Stimulated activated CD4-positive, alpha-beta T cell treated with anti-CD3 and anti-CD28 coated beads, Interleukin-1b, Interleukin-23, amount 100 ng/mL, for 24 hours (primary cell): ENCODE measurements at regions not wholly inside any gene's neighbourhood (a gene's known extent, or its start where the extent isn't known, plus 50 kb on each side); places are given as distances from the start of the nearest gene placed in this dataset.

ENCODE experiments used
- DNase-seq, 4 experiments: peaks; one replicate each; pipeline ENCODE4 v3.0.0-alpha.2; 2020; ENCODE audit warnings: low read depth in 4 of 4, low spot score in 1 of 4

DNA sequence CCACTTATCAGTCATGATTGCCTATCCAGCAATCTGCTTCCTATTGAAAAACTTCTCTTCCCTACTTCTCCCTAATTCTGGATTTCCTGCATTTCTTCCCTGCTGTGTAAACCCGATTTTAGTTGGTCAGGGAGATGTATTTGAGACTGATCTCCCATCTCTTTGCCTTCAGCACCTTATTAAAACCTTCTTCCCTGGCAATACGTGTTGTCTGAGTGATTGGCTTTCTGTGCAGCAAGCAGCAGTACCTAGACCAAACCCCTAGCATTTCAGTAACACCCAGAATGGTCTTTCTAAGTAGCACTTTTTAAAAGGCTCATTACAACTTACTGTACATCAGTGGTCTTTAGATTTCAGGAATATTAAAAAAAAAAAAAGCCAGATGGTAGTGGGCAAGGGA, 99.1 kb upstream of the PDE10A start:
- no peak for DNase-seq

GRCh38 chr6:165760803-165761185, 97.8 kb upstream of the PDE10A start:
- no peak for DNase-seq

GRCh38 chr6:165760126-165760802, 97.2 kb upstream of the PDE10A start:
- DNase-seq: no peak

DNA sequence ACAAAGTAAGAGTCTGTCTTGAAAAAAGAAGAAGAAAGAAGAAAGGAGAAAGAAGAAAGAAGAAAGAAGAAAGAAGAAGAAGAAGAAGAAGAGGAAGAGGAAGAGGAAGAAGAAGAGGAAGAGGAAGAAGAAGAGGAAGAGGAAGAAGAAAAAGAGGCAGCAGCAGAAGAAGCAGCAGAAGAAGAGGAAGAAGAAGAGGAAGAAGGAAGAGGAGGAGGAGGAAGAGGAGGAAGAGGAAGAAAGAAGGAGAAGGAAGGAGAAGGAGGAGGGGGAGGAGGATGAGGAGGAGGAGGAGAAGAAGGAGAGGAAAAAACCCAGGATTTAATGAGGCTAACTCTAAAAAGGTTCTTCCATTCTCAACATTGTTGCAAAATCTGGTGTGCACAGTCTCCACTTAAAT, 95.4 kb upstream of the PDE10A start:
- DNase-seq: no peak

- no peak for DNase-seq
Measured at GRCh38 chr6:165755583-165755982, 92.5 kb upstream of the PDE10A start.

- DNase-seq: no peak
Measured at GRCh38 chr6:165753506-165753905, 90.5 kb upstream of the PDE10A start.

DNA sequence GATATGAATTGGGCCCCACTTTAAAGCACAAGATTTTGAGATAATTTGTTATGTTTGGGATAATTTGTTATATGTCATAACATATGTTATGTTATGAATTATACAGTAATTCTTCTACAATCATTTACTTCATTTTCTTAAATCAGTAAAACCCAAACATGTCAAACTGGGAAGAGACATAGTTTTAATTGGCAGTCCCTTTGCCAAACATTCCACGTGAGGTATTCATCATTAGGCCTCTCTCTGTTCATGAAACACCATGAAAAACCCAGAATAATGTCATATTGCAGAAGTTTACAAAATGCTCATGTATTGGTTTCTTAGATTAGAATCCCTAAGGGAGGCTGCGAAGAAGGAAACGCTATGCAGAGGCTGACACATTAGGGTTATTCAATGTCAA, 89.4 kb upstream of the PDE10A start:
- DNase-seq: no peak

- DNase-seq: no peak
Measured at GRCh38 chr6:165751486-165751885, 88.4 kb upstream of the PDE10A start.

- DNase-seq: no peak
Measured at GRCh38 chr6:165749163-165749562, 86.1 kb upstream of the PDE10A start.

GRCh38 chr6:165748390-165748789, 85.3 kb upstream of the PDE10A start:
- no peak for DNase-seq

DNA sequence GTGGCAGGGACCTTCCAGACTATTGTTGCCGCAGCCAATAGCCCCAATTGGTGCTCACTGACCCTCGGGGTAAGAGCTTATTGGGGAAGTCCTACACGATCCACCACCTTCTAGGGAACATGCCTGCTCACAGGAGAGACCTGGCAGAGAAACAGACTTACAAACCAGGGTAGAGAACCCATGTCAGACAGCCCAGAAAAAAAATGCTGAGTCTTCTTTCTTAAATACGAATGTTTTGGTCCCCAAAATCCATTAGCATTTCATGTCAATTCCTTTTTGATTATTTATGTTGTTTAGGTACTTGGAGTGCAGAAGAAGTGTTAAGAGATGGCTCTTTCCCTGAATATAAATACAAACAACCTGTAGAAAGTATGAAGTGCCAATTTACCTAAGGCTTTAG, 84.9 kb upstream of the PDE10A start:
- no peak for DNase-seq

- DNase-seq: no peak
Measured at GRCh38 chr6:165746331-165746730, 83.3 kb upstream of the PDE10A start.

GRCh38 chr6:165745492-165745891, 82.5 kb upstream of the PDE10A start:
- no peak for DNase-seq

DNA sequence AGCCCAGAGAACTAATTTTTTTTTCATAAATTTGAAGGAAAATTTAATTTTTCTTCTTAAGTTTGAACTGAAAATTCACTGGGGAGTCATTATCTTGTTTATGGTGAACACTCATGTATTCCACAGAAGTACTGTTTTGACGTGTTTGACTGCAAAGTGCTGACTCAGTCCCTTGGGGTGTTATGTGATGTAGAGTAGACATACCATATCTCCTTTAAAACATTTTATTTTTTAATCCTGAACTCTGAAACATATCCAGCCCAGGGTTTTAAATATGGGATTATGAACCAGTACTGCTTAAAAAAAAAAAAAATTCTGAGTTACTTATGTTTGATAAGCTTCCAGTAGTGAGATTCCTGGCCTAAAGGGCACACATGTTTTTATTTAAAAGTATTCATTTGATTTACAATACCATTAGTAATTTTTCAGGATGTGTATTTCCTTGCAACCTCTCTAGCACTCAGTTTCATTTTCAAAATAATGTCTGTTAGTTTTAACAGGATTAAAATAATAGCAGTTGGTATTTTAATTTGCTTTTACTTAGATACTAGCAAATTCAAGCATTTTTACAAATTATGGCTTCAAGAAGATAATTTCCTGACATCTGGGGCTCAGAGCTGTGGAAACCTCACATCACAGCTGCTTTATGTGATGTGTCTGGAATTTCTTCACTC, 81.7 kb upstream of the PDE10A start:
- DNase-seq: no peak

- DNase-seq: no peak
Measured at GRCh38 chr6:165743366-165743898, 80.4 kb upstream of the PDE10A start.

DNA sequence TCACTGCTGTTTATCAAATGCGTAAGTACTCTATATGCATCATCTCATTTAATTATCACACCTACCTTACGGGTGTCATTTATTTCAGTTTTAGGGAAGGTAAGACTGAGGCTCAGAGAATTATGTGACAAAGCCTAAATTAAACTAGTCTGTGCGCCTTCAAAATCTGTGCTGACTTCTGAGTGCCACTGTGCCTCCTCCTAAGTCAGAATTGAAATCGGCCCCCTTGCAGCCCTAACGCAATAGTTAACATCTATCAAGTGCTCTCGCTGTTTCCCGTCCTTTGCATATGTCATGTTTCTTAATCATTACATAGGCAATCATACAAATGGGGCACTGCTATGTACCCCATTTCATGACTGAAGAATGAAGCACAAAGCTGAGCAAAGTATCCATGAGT, 79.0 kb upstream of the PDE10A start:
- no peak for DNase-seq

DNA sequence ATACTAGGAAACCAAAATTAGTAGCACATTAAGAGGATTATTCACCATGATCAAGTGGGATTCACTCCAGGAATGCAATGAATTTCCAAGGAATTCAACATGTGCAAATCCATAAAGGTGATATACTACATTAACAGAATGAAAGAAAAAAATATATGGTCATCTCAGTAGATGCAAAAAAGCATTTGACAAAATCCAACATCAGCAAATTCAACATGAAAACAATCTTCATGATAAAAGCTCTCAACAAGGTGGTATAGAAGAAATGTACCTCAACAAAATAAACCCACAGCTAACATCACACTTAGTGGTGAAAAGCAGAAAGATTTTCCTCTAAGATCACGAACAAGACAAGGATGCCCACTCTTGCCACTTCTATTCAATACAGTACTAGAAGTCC, 74.4 kb upstream of the PDE10A start:
- DNase-seq: no peak

- no peak for DNase-seq
Measured at GRCh38 chr6:165735065-165735464, 72.0 kb upstream of the PDE10A start.

- no peak for DNase-seq
Measured at GRCh38 chr6:165733489-165733791, 70.4 kb upstream of the PDE10A start.

DNA sequence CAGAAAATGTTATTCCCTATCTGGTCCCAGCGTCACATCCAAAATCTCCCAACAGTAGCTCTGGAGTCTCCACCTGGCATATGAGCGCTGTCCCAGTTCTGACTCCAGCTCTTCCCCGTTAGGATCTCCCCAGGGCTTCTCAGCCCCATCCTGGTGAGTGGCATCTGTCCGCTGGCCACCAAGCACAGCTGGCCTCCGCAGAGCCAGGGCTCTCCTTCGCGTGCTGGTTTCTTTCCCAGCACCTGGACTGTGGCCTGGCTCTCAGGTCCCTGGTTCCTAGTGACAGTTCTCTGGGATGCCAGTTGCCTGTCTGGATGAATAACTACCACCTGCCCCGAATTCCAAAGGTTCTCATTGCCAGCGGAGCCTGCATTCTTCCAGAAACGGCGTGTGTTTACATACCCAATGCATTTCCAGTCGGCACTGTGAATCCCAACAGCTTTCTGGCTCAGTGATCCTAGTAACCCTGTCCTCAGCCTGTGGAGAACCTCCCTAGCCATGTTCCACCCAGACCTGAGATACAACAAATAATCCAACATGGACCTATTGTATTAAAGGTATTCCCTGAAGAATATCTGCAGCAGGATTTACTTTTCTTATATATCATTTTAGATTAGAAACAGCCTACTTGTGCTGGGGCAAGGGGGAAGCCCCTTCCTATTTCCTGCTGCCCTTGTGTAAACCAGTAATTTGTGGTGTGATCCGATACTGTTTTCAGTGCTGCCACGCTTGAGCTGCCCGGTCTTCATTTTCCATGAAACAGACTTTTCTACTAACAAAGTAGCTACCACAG, 69.9 kb upstream of the PDE10A start:
- no peak for DNase-seq

DNA sequence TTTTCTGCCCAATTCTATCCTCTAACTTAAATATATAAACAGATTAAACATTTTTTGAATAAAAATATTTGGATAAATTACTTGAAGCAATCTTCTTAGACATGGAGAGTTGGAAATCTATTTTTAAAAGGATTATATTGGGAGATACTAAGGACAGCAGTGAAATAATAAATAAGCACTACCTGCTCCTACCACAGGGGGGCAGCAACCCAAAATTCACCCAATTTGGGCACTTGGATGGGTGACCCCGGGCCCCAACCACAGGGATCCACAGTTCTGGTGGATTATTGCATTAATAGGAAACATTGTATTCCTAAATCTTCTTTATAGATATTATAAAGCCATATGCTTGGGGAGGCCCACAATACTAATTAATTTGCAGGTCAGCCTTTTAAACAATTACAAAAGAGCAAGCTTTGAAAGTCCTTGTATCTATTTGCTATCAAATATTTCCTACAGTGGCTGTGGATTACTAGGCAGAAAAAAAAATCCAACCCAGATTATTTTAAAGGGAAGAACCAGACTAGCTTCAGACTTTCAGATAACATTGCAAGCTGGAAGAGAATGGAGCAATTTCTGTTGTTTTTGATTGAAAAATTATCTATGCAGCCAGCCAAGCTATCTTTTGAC, 66.4 kb upstream of the PDE10A start:
- peak in 3 of 4 experiments; percentile 7 to 15 (median 11) for DNase-seq

- no peak for DNase-seq
Measured at GRCh38 chr6:165728216-165728615, 65.2 kb upstream of the PDE10A start.
